ENCODE measurements at regions not wholly inside any gene's neighbourhood (a gene's known extent, or its start where the extent isn't known, plus 50 kb on each side); places are given as distances from the start of the nearest gene placed in this dataset.
"Not testable (repeated sequence)": the region's sequence is repeated elsewhere in the genome, so short reads cannot be mapped to it uniquely, and the experiment has no call there.

- DNase-seq = no peak
Measured at GRCh38 chr6:139748353-139749146, 374.1 kb upstream of the CITED2 start.

- DNase-seq = no peak
Measured at GRCh38 chr6:139747154-139747553, 372.7 kb upstream of the CITED2 start.

GRCh38 chr6:139744891-139745290 is 370.4 kb upstream of the CITED2 start:
- DNase-seq = no peak

GRCh38 chr6:139743664-139744437 is 369.4 kb upstream of the CITED2 start:
- no peak for DNase-seq

GRCh38 chr6:139742671-139743070 is 368.2 kb upstream of the CITED2 start:
- no peak for DNase-seq

- no peak for DNase-seq
Measured at GRCh38 chr6:139738801-139739455, 364.5 kb upstream of the CITED2 start.

- DNase-seq = no peak
Measured at GRCh38 chr6:139736325-139736906, 362.0 kb upstream of the CITED2 start.

GRCh38 chr6:139732451-139732850 is 358.0 kb upstream of the CITED2 start:
- DNase-seq = no peak

GRCh38 chr6:139730340-139730974 is 356.0 kb upstream of the CITED2 start:
- no peak for DNase-seq

- no peak for DNase-seq
Measured at GRCh38 chr6:139728876-139729427, 354.5 kb upstream of the CITED2 start.

- not testable (repeated sequence) for DNase-seq
Measured at GRCh38 chr6:139726272-139726671, 351.8 kb upstream of the CITED2 start.

- no peak for DNase-seq
Measured at GRCh38 chr6:139722530-139722929, 348.1 kb upstream of the CITED2 start.

- DNase-seq = no peak
Measured at GRCh38 chr6:139721954-139722353, 347.5 kb upstream of the CITED2 start.

- DNase-seq = no peak
Measured at GRCh38 chr6:139713900-139714506, 339.6 kb upstream of the CITED2 start.

- DNase-seq = no peak
Measured at GRCh38 chr6:139713424-139713823, 339.0 kb upstream of the CITED2 start.

GRCh38 chr6:139712830-139713229 is 338.4 kb upstream of the CITED2 start:
- DNase-seq = no peak

- no peak for DNase-seq
Measured at GRCh38 chr6:139711804-139712585, 337.5 kb upstream of the CITED2 start.

GRCh38 chr6:139710556-139710955 is 336.1 kb upstream of the CITED2 start:
- DNase-seq = no peak

- DNase-seq = no peak
Measured at GRCh38 chr6:139708337-139709199, 334.1 kb upstream of the CITED2 start.

- no peak for DNase-seq
Measured at GRCh38 chr6:139706912-139707311, 332.5 kb upstream of the CITED2 start.

All from activated CD4-positive, alpha-beta T cell treated with anti-CD3 and anti-CD28 coated beads, Interleukin-2, amount 50 U/mL, for 1 hour (primary cell).